ENCODE measurements at regions not wholly inside any gene's neighbourhood (a gene's known extent, or its start where the extent isn't known, plus 50 kb on each side); places are given as distances from the start of the nearest gene placed in this dataset.

DNA sequence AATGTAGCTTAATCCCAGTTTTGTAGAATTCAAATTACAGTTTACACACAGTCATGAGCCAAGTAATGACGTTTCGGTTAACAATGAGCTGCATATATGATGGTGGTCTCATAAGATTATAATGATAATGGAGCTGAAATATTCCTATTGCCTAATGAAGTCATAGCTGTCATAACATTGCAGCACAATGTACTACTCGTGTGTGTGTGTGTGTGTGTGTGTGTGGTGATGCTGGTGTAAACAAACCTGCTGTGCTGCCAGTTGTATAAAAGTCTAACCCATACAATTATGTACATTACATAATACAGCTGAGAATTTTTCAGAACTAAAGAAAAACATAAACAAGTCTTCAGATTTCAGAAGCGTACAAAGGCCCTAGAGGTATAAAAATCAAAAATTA is 66.7 kb upstream of the ARID1B start (continued):
- TF ChIP-seq ZNF462 (CRISPR knock-in tag; IDR thresholded peaks at IDR 0.05): no peak
- TF ChIP-seq EZH2 (IDR thresholded peaks at IDR 0.05; ENCODE audit: low read depth, unreplicated experiment): no peak
- TF ChIP-seq CTCF (conservative IDR thresholded peaks at IDR 0.05; ENCODE audit: low read depth in 2 of 2): no peak

DNA sequence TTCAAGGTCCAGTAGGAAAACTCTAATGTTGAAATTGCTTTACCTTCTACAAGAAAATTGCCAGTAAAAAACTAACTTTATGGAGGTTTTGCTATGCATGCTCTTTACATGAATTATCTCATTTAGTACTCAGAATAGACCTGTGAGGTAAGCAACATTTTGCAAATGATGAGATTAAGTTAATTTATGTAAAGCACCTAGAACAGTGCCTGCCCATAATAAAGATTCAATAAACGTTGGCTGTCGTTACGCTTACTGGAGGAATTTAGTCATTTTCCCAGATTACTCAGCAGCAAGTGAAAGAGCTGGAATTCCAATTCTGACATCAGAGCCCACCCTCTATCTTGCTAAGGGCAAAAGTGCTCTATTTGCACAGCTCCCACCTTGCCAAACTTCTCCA is 69.4 kb upstream of the ARID1B start:
- Histone ChIP-seq H3K27me3 (ENCODE audit: insufficient read depth) (no peaks in the 10 kb centered on the region), H3K27ac (ENCODE audit: low read depth) (no peak overlapping the region), H3K36me3 (ENCODE audit: insufficient read depth) (no peaks in the 10 kb centered on the region), H3K4me1 (ENCODE audit: insufficient read depth) (no peaks in the 10 kb centered on the region), H3F3A (replicated peaks; ENCODE audit: low read depth) (no peaks in the 10 kb centered on the region), H4K20me1 (replicated peaks; ENCODE audit: insufficient read depth) (no peaks in the 10 kb centered on the region), H3K79me2 (replicated peaks; ENCODE audit: insufficient read depth) (no peaks in the 10 kb centered on the region), H3K4me2 (no peak overlapping the region), H2AFZ (no peak overlapping the region), H3K9me2 (ENCODE audit: insufficient read depth) (no peaks in the 10 kb centered on the region), H3K4me3 (no peak overlapping the region)
- Mint-ChIP-seq H3K9me3 (no peaks in the 10 kb centered on the region), H3K4me1 (no peaks in the 10 kb centered on the region), H3K27ac (no peak overlapping the region), H3K4me3 (no peak overlapping the region), H3K27me3 (ENCODE audit: insufficient read depth, low read depth, poor library complexity) (peaks cover 5% of the 10 kb centered on the region), H3K36me3 (ENCODE audit: low read depth) (no peaks in the 10 kb centered on the region)
- DNase-seq (ENCODE audit: low spot score): no peak
- no peak for ATAC-seq
- TF ChIP-seq EZH2phosphoT487 (IDR thresholded peaks at IDR 0.05; ENCODE audit: unreplicated experiment): no peak
- TF ChIP-seq, protein P1, sequence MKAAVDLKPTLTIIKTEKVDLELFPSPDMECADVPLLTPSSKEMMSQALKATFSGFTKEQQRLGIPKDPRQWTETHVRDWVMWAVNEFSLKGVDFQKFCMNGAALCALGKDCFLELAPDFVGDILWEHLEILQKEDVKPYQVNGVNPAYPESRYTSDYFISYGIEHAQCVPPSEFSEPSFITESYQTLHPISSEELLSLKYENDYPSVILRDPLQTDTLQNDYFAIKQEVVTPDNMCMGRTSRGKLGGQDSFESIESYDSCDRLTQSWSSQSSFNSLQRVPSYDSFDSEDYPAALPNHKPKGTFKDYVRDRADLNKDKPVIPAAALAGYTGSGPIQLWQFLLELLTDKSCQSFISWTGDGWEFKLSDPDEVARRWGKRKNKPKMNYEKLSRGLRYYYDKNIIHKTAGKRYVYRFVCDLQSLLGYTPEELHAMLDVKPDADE (IDR thresholded peaks at IDR 0.05): no peak
- TF ChIP-seq EZH2 (IDR thresholded peaks at IDR 0.05; ENCODE audit: low read depth, unreplicated experiment): no peak
- no peak for TF ChIP-seq NANOG (IDR thresholded peaks at IDR 0.05; ENCODE audit: borderline replicate concordance)
- TF ChIP-seq, protein P2, sequence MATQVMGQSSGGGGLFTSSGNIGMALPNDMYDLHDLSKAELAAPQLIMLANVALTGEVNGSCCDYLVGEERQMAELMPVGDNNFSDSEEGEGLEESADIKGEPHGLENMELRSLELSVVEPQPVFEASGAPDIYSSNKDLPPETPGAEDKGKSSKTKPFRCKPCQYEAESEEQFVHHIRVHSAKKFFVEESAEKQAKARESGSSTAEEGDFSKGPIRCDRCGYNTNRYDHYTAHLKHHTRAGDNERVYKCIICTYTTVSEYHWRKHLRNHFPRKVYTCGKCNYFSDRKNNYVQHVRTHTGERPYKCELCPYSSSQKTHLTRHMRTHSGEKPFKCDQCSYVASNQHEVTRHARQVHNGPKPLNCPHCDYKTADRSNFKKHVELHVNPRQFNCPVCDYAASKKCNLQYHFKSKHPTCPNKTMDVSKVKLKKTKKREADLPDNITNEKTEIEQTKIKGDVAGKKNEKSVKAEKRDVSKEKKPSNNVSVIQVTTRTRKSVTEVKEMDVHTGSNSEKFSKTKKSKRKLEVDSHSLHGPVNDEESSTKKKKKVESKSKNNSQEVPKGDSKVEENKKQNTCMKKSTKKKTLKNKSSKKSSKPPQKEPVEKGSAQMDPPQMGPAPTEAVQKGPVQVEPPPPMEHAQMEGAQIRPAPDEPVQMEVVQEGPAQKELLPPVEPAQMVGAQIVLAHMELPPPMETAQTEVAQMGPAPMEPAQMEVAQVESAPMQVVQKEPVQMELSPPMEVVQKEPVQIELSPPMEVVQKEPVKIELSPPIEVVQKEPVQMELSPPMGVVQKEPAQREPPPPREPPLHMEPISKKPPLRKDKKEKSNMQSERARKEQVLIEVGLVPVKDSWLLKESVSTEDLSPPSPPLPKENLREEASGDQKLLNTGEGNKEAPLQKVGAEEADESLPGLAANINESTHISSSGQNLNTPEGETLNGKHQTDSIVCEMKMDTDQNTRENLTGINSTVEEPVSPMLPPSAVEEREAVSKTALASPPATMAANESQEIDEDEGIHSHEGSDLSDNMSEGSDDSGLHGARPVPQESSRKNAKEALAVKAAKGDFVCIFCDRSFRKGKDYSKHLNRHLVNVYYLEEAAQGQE (IDR thresholded peaks at IDR 0.05; ENCODE audit: unreplicated experiment): no peak

Measured in GM23338 (cell line).